IMR-90 (cell line): ENCODE measurements at regions not wholly inside any gene's neighbourhood (a gene's known extent, or its start where the extent isn't known, plus 50 kb on each side); places are given as distances from the start of the nearest gene placed in this dataset.

ENCODE experiments used
- ATAC-seq: fragments of 200-7000 bp; cut with Tn5 transposase; 2 replicates; pipeline ENCODE4 v1.9.1; 2020; ENCODE audit warnings: low read depth, mild to moderate bottlenecking, moderate library complexity
- BruUV-seq: library from RNA; stranded (reverse); fragments of 400-500 nt; replicated peaks from 2 replicates; lab custom pipeline; 2021; lab: Mats Ljungman, UMichigan
- CTCF ChIA-PET: fragments of 300-600 bp; formaldehyde crosslinking; extraction: SDS; loops from one replicate; lab custom pipeline; 2021; ENCODE audit warnings: antibody characterized with exemption; lab: Yijun Ruan, JAX
- POLR2A ChIA-PET: fragments of 300-600 bp; sonication (Branson Sonifier 250); formaldehyde crosslinking; loops from one replicate; lab custom pipeline; 2022; ENCODE audit warnings: antibody characterized with exemption; ENCODE audit not compliant: unreplicated experiment; lab: Charles Lee
- DNase-seq: peaks from one replicate; pipeline ENCODE4 v3.0.0; 2013
- H2AFZ ChIP-seq: replicated peaks from 2 replicates; pipeline ENCODE3; 2013; ENCODE audit warnings: low read length, mild to moderate bottlenecking; ENCODE audit not compliant: poor library complexity
- H2AK5ac ChIP-seq: 2 replicates; pipeline ENCODE4 v1.6.1; 2013; ENCODE audit warnings: low read depth, low read length, inconsistent platforms
- H2AK9ac ChIP-seq: replicated peaks from 2 replicates; pipeline ENCODE3; 2013; ENCODE audit warnings: mild to moderate bottlenecking, low read depth, low read length, moderate library complexity; ENCODE audit not compliant: poor library complexity
- H2BK120ac ChIP-seq: 2 replicates; pipeline ENCODE4 v1.6.1; 2013; ENCODE audit warnings: low read depth, low read length, inconsistent platforms
- H2BK15ac ChIP-seq: 3 replicates; pipeline ENCODE4 v1.6.1; 2013; ENCODE audit warnings: low read depth, low read length, inconsistent platforms
- H2BK20ac ChIP-seq: 2 replicates; pipeline ENCODE4 v1.6.1; 2013; ENCODE audit warnings: low read depth, mild to moderate bottlenecking, inconsistent platforms, low read length, moderate library complexity
- H2BK5ac ChIP-seq: 2 replicates; pipeline ENCODE4 v1.6.1; 2013; ENCODE audit warnings: mild to moderate bottlenecking, low read depth, low read length, inconsistent platforms; ENCODE audit not compliant: poor library complexity, severe bottlenecking
- H3K14ac ChIP-seq: replicated peaks from 2 replicates; pipeline ENCODE4 v1.6.1; 2013; ENCODE audit warnings: low read depth, low read length, inconsistent platforms
- H3K18ac ChIP-seq: 2 replicates; pipeline ENCODE4 v1.6.1; 2013; ENCODE audit warnings: low read depth, low read length, control low read depth
- H3K23ac ChIP-seq: 2 replicates; pipeline ENCODE4 v1.6.1; 2013; ENCODE audit warnings: low read depth, low read length, inconsistent platforms
- H3K27ac ChIP-seq: 2 replicates; pipeline ENCODE4 v1.5.1; 2013; ENCODE audit warnings: mild to moderate bottlenecking, control low read depth, low read length; ENCODE audit not compliant: insufficient read depth
- H3K27me3 ChIP-seq: 2 replicates; pipeline ENCODE4 v1.6.1; 2013; ENCODE audit warnings: low read length; ENCODE audit not compliant: control insufficient read depth, insufficient read depth
- H3K36me3 ChIP-seq: 2 replicates; pipeline ENCODE4 v1.6.1; 2013; ENCODE audit warnings: low read length, mixed read lengths; ENCODE audit not compliant: control insufficient read depth, insufficient read depth
- H3K4ac ChIP-seq: 2 replicates; pipeline ENCODE4 v1.6.1; 2013; ENCODE audit warnings: low read depth, low read length, inconsistent platforms
- H3K4me1 ChIP-seq: 2 replicates; pipeline ENCODE4 v1.6.1; 2013; ENCODE audit warnings: low read length, mixed read lengths; ENCODE audit not compliant: control insufficient read depth, insufficient read depth
- H3K4me2 ChIP-seq: 2 replicates; pipeline ENCODE4 v1.6.1; 2013; ENCODE audit warnings: low read depth, mild to moderate bottlenecking, control low read depth, low read length, moderate library complexity
- H3K4me3 ChIP-seq: 2 replicates; pipeline ENCODE4 v1.5.1; 2013; ENCODE audit warnings: low read depth, mild to moderate bottlenecking, control low read depth, low read length, moderate library complexity; ENCODE audit not compliant: insufficient read depth
- H3K56ac ChIP-seq: 2 replicates; pipeline ENCODE4 v1.6.1; 2013; ENCODE audit warnings: low read length, inconsistent platforms; ENCODE audit not compliant: insufficient read depth; ENCODE audit errors: extremely low read depth
- H3K79me1 ChIP-seq, 2 experiments: 2 replicates each; pipeline ENCODE4 v1.6.1; 2013; ENCODE audit warnings: low read length in 2 of 2, inconsistent platforms in 1 of 2, low read depth in 1 of 2
- H3K9ac ChIP-seq: 2 replicates; pipeline ENCODE4 v1.6.1; 2013; ENCODE audit warnings: low read depth, low read length, control low read depth
- H3K9me1 ChIP-seq: 2 replicates; pipeline ENCODE4 v1.6.1; 2013; ENCODE audit warnings: low read length, inconsistent platforms; ENCODE audit not compliant: insufficient read depth
- H3K9me3 ChIP-seq: 2 replicates; pipeline ENCODE4 v1.6.1; 2013; ENCODE audit warnings: low read length; ENCODE audit not compliant: control insufficient read depth, insufficient read depth
- H4K20me1 ChIP-seq: 2 replicates; pipeline ENCODE4 v1.6.1; 2013; ENCODE audit warnings: low read length, inconsistent platforms; ENCODE audit not compliant: insufficient read depth
- H4K5ac ChIP-seq: 2 replicates; pipeline ENCODE4 v1.6.1; 2013; ENCODE audit warnings: mild to moderate bottlenecking, low read depth, low read length, control low read depth
- H4K8ac ChIP-seq, 2 experiments: 2 replicates each; pipeline ENCODE4 v1.6.1; 2013; ENCODE audit warnings: low read depth in 2 of 2, low read length in 2 of 2, control low read depth in 1 of 2, inconsistent platforms in 1 of 2
- H4K91ac ChIP-seq: 2 replicates; pipeline ENCODE4 v1.6.1; 2013; ENCODE audit warnings: low read depth, low read length, inconsistent platforms; ENCODE audit not compliant: insufficient read depth
- CEBPB ChIP-seq: IDR thresholded peaks from 2 replicates; pipeline ENCODE4 v1.6.1; 2012; ENCODE audit warnings: low read depth, low read length, improper control_type of control experiment
- CHD1 ChIP-seq: IDR thresholded peaks from 2 replicates; pipeline ENCODE4 v1.6.1; 2012; ENCODE audit warnings: low read depth, low read length, improper control_type of control experiment
- ELK1 ChIP-seq: fragments of 150-350 bp; IDR thresholded peaks from 2 replicates; pipeline ENCODE4 v1.6.1; 2016; ENCODE audit warnings: low read depth, mild to moderate bottlenecking, low read length, moderate library complexity, borderline replicate concordance
- FOS ChIP-seq: fragments of 150-350 bp; IDR thresholded peaks from 2 replicates; pipeline ENCODE4 v1.6.1; 2016; ENCODE audit warnings: low read depth, low read length
- MAFK ChIP-seq: IDR thresholded peaks from 2 replicates; pipeline ENCODE4 v1.6.1; 2012; ENCODE audit warnings: low read depth, low read length, improper control_type of control experiment
- MAZ ChIP-seq: IDR thresholded peaks from 2 replicates; pipeline ENCODE4 v1.6.1; 2012; ENCODE audit warnings: low read depth, mild to moderate bottlenecking, low read length, improper control_type of control experiment, moderate library complexity, borderline replicate concordance
- NFE2L2 ChIP-seq: fragments of 150-350 bp; IDR thresholded peaks from 2 replicates; pipeline ENCODE4 v1.6.1; 2016; ENCODE audit warnings: low read depth, mild to moderate bottlenecking, low read length
- POLR2A ChIP-seq: IDR thresholded peaks from 2 replicates; pipeline ENCODE4 v1.6.1; 2012; ENCODE audit warnings: mild to moderate bottlenecking, low read depth, low read length
- RAD21 ChIP-seq: IDR thresholded peaks from 2 replicates; pipeline ENCODE4 v1.6.1; 2012; ENCODE audit warnings: low read length, improper control_type of control experiment
- RCOR1 ChIP-seq: IDR thresholded peaks from 2 replicates; pipeline ENCODE4 v1.6.1; 2012; ENCODE audit warnings: mild to moderate bottlenecking, low read length, improper control_type of control experiment; ENCODE audit not compliant: insufficient replicate concordance
- RFX5 ChIP-seq: IDR thresholded peaks from 2 replicates; pipeline ENCODE4 v1.8.0; 2012; ENCODE audit warnings: low read depth, mild to moderate bottlenecking, low read length, moderate library complexity
- SMC3 ChIP-seq: fragments of 150-350 bp; IDR thresholded peaks from 2 replicates; pipeline ENCODE4 v1.6.1; 2016; ENCODE audit warnings: low read depth, mild to moderate bottlenecking, antibody characterized with exemption, low read length, moderate library complexity
- WGBS, 2 experiments: methylation state at CpG; one replicate each; pipeline versions ENCODE4 v1.1.5 to v1.1.7; 2013; ENCODE audit warnings: missing lambda C conversion rate in 2 of 2; ENCODE audit not compliant: insufficient read length in 1 of 2; ENCODE audit errors: extremely low coverage in 2 of 2; 5-methylcytosine and 5-hydroxymethylcytosine counted together
- dilution Hi-C: fragments of 300-500 bp; cut with HindIII; formaldehyde crosslinking; loops from one replicate; pipeline ENCODE4 v1.14.3; 2018; ENCODE audit warnings: low sequenced_read_pairs; ENCODE audit not compliant: unreplicated experiment
- in situ Hi-C: fragments of 300-500 bp; cut with MboI; formaldehyde crosslinking; loops from 3 replicates; pipeline ENCODE4 v1.14.3; 2019; ENCODE audit warnings: low sequenced_read_pairs, inconsistent platforms, mixed read lengths
- intact Hi-C: fragments of 100-400 bp; cut with micrococcal nuclease; formaldehyde crosslinking; loops from 2 replicates; pipeline ENCODE4 v1.10.0; 2022
- TF ChIP-seq, protein P1 (sequence below): fragments of 150-350 bp; IDR thresholded peaks from 2 replicates; pipeline ENCODE4 v1.6.1; 2017; ENCODE audit warnings: mild to moderate bottlenecking, antibody characterized with exemption, low read length, low read depth
- TF ChIP-seq, protein P2 (sequence below): conservative IDR thresholded peaks from 2 replicates; pipeline ENCODE4 v1.5.1; 2012; ENCODE audit warnings: mild to moderate bottlenecking, low read depth, low read length, improper control_type of control experiment

DNA sequence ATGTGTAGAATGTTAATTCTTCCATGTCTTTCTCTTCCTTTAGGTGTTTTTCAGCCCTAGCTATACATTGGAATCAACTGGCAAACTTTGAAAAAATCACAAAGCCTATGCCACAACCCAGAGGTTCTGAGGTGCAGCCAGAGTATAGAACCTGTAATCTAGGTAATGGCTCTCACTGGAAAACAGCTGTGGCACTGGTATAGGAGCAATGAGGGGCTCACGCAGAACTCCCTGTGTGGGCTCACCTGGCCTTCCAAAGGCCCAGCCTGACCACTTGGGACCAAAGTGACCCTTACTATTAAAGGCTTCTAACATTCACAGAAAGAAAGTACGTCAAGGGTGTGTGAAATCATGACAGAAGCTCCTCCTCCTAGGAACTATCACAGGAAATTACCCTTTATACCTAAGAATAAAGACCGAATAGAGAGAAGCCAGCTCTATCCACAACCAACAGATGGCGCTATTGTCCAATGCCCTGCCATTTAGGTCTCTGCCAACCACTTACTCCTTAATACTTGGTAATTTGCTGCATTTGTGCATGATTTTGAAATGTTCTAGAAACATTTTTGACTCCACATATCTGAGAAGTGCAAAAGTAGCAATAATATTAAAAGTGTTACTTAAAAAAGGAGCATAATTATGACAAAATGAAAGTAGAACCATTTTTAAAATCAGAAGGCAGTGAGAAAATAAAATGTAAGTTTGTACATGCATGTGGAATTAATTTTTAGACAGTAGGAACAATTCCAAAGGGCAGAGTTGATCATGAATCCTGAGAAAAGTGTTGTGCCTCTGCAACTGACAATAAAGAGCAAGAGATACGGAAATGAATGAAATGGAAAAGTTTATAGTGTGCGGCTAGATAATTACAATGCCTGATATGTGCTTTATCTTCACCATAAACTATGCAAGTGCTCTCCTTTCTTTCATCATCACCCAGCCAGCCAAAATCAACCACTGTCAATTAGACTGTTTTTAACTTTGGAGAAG, 93.1 kb upstream of the HAO2 start:
- BruUV-seq: no TSS peak
- intact Hi-C loops (loop anchor here (1.0 to 5.0 kb wide), 3 partner anchors 92 to 1123 kb away; partner anchors contain the start of gene WARS2), in situ Hi-C loops (loop anchor here (10.0 to 25.0 kb wide), 2 partner anchors 89 to 387 kb away; partner anchors contain the start of gene HAO2), dilution Hi-C loops (no loop called here)
- no peak overlapping the region for H3K56ac ChIP-seq
- peaks cover 4% of the 10 kb centered on the region for H3K4me1 ChIP-seq
- H4K20me1 ChIP-seq: no peaks in the 10 kb centered on the region
- no peak overlapping the region for H3K23ac ChIP-seq
- peaks cover 2% of the 10 kb centered on the region for H3K27me3 ChIP-seq
- H3K9me1 ChIP-seq: no peaks in the 10 kb centered on the region
- POLR2A ChIA-PET: no interaction called here
- no peak overlapping the region for H3K27ac ChIP-seq
- no peak overlapping the region for H3K4me3 ChIP-seq
- no peak overlapping the region for H2BK20ac ChIP-seq
- no peak overlapping the region for H2BK5ac ChIP-seq
- no peak overlapping the region for H3K4me2 ChIP-seq
- H3K79me1 ChIP-seq: no peaks in the 10 kb centered on the region
- H3K36me3 ChIP-seq: no peaks in the 10 kb centered on the region
- no peaks in the 10 kb centered on the region for H3K9me3 ChIP-seq
- H2BK120ac ChIP-seq: no peak overlapping the region
- DNase-seq: peak; percentile 67
- no peak overlapping the region for H4K5ac ChIP-seq
- H3K18ac ChIP-seq: no peak overlapping the region
- H3K9ac ChIP-seq: no peak overlapping the region
- H2AK5ac ChIP-seq: no peak overlapping the region
- H3K14ac ChIP-seq: no peak overlapping the region
- no peak overlapping the region for H4K91ac ChIP-seq
- ATAC-seq: peak; percentile 92
- CTCF ChIA-PET: interaction anchor here (0.7 to 2.1 kb wide), 7 partner anchors 8 to 63 kb away, joined by 3 to 8 read pairs (median 3); no protein-coding TSS in a partner anchor
- H2AK9ac ChIP-seq: no peak overlapping the region
- no CpG with 5 or more reads among the region's 6 CpGs for whole genome bisulfite sequencing, 2 experiments
- no peak overlapping the region for H3K4ac ChIP-seq
- no peak overlapping the region for H4K8ac ChIP-seq
- no peak overlapping the region for H2BK15ac ChIP-seq
- no peak overlapping the region for H2AFZ ChIP-seq
- TF ChIP-seq, protein P1, sequence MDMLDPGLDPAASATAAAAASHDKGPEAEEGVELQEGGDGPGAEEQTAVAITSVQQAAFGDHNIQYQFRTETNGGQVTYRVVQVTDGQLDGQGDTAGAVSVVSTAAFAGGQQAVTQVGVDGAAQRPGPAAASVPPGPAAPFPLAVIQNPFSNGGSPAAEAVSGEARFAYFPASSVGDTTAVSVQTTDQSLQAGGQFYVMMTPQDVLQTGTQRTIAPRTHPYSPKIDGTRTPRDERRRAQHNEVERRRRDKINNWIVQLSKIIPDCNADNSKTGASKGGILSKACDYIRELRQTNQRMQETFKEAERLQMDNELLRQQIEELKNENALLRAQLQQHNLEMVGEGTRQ: no peak
- peak; percentile 82 for TF ChIP-seq RAD21
- TF ChIP-seq MAZ: no peak
- no peak for TF ChIP-seq CEBPB
- TF ChIP-seq RFX5: no peak
- TF ChIP-seq CHD1: no peak
- TF ChIP-seq MAFK: no peak
- TF ChIP-seq POLR2A: no peak
- TF ChIP-seq ELK1: no peak
- TF ChIP-seq, protein P2, sequence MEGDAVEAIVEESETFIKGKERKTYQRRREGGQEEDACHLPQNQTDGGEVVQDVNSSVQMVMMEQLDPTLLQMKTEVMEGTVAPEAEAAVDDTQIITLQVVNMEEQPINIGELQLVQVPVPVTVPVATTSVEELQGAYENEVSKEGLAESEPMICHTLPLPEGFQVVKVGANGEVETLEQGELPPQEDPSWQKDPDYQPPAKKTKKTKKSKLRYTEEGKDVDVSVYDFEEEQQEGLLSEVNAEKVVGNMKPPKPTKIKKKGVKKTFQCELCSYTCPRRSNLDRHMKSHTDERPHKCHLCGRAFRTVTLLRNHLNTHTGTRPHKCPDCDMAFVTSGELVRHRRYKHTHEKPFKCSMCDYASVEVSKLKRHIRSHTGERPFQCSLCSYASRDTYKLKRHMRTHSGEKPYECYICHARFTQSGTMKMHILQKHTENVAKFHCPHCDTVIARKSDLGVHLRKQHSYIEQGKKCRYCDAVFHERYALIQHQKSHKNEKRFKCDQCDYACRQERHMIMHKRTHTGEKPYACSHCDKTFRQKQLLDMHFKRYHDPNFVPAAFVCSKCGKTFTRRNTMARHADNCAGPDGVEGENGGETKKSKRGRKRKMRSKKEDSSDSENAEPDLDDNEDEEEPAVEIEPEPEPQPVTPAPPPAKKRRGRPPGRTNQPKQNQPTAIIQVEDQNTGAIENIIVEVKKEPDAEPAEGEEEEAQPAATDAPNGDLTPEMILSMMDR: peak; percentile 91
- TF ChIP-seq RCOR1: no peak
- TF ChIP-seq NFE2L2: no peak
- peak; percentile 78 for TF ChIP-seq SMC3
- TF ChIP-seq FOS: no peak
